ENCODE measurements at regions not wholly inside any gene's neighbourhood (a gene's known extent, or its start where the extent isn't known, plus 50 kb on each side); places are given as distances from the start of the nearest gene placed in this dataset.

DNA sequence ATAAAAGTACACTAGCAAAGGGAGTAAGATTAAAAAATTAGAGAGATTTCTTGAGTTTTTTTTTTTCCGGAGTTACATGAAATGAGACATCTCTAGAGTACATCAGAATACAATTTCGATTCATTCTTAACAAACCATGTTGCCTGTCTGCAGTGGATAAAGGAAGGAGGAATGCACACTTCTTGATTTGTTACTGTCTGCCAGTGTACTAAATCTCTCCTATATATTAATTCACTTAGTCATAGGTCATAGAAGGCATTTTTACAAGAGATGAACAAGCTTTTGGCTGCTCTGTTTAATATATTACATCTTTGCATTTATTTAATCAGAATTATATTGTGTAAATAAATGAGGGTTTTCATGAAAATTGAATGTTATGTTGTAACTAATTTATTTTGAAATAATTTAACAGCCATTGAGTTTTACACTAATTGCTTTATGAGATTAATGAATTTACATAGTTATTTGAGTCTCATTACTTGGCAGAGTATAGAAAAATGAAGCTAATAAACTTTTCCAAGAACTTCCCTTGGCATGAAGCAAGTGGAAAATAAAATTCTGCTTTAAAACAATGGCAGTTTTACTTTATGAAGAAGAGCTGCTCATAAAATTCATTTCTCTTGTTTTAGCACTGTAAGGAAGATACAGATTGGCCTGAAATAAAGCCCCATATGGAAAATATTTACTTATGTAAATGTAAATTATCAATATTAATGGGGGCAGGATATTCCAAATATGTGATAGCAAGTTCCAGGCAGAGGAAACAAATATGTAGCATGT is 1284.7 kb downstream of the BRINP3 start:
- 57 to 66% methylated on average over 2 of the region's 2 CpGs for WGBS, 2 donors
- H3K4me3 ChIP-seq, result no peak overlapping the region
- no peaks in the 10 kb centered on the region for H3K36me3 ChIP-seq (replicated peaks in 1 of 2; ENCODE audit: insufficient read depth in 1 of 2, low read depth in 2 of 2)
- TF ChIP-seq, protein P1, sequence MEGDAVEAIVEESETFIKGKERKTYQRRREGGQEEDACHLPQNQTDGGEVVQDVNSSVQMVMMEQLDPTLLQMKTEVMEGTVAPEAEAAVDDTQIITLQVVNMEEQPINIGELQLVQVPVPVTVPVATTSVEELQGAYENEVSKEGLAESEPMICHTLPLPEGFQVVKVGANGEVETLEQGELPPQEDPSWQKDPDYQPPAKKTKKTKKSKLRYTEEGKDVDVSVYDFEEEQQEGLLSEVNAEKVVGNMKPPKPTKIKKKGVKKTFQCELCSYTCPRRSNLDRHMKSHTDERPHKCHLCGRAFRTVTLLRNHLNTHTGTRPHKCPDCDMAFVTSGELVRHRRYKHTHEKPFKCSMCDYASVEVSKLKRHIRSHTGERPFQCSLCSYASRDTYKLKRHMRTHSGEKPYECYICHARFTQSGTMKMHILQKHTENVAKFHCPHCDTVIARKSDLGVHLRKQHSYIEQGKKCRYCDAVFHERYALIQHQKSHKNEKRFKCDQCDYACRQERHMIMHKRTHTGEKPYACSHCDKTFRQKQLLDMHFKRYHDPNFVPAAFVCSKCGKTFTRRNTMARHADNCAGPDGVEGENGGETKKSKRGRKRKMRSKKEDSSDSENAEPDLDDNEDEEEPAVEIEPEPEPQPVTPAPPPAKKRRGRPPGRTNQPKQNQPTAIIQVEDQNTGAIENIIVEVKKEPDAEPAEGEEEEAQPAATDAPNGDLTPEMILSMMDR (IDR thresholded peaks at IDR 0.05), result no peak
- TF ChIP-seq POLR2A (IDR thresholded peaks at IDR 0.05), result no peak
- no peaks in the 10 kb centered on the region for H3K27me3 ChIP-seq
- H3K27ac ChIP-seq, result no peak overlapping the region
- H3K4me1 ChIP-seq, result no peaks in the 10 kb centered on the region
- DNase-seq (no peak), ATAC-seq (no peak)
- no peaks in the 10 kb centered on the region for H3K9me3 ChIP-seq
- intact Hi-C loops (cut with DNase I), result no loop called here

DNA sequence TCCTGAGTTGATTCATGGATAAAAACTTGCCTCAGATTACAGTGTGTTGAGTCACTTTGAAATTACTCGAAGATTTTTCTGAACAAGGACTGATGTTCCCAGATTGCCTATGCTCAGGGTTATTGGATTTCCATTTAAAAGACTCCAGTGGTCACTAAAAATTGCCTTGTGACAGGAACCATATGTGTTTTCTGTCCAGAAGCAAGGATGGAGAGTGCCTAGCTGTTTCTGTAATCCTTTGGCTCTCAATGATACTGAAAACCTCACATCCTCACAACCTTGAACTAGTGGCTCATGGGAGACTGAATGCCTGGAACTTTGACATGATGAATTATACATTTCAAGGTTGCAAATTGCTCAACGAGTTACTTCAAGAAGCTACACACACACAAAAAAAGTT is 1271.8 kb downstream of the BRINP3 start:
- TF ChIP-seq, protein P1 (IDR thresholded peaks at IDR 0.05), result no peak
- no peak for TF ChIP-seq POLR2A (IDR thresholded peaks at IDR 0.05)
- Histone ChIP-seq H3K9me3 (no peaks in the 10 kb centered on the region), H3K4me3 (no peak overlapping the region), H3K4me1 (no peaks in the 10 kb centered on the region), H3K27ac (no peak overlapping the region), H3K36me3 (replicated peaks in 1 of 2; ENCODE audit: insufficient read depth in 1 of 2, low read depth in 2 of 2) (no peaks in the 10 kb centered on the region), H3K27me3 (no peaks in the 10 kb centered on the region)
- ATAC-seq (no peak), DNase-seq (no peak)
- intact Hi-C loops (cut with DNase I), result no loop called here
- WGBS, 2 donors, result 25 to 34% methylated on average over 2 of the region's 2 CpGs

DNA sequence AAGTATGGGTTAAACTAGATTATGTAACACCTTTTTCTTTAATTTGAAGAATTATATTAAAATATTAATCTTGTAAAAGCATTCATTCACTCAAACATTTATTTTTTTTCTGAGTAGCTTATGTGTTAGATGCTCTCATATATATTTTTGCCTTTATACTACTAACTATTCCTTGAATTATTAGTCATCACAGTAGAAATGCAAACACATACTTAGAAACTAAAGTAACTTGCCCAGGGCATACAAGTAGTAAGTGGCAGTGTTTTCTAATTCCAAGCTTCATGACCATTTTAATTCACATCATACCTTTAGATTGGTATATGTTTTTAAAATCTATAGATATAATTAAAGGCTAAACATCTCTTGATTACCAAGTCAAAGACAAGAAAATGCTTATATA is 1271.0 kb downstream of the BRINP3 start:
- no peaks in the 10 kb centered on the region for H3K9me3 ChIP-seq
- no peak for TF ChIP-seq POLR2A (IDR thresholded peaks at IDR 0.05)
- TF ChIP-seq, protein P1 (IDR thresholded peaks at IDR 0.05), result no peak
- intact Hi-C loops (cut with DNase I), result no loop called here
- no peak overlapping the region for H3K4me3 ChIP-seq
- no peak for ATAC-seq
- H3K4me1 ChIP-seq, result no peaks in the 10 kb centered on the region
- no peak for DNase-seq
- H3K36me3 ChIP-seq (replicated peaks in 1 of 2; ENCODE audit: insufficient read depth in 1 of 2, low read depth in 2 of 2), result no peaks in the 10 kb centered on the region
- no peak overlapping the region for H3K27ac ChIP-seq
- no peaks in the 10 kb centered on the region for H3K27me3 ChIP-seq

DNA sequence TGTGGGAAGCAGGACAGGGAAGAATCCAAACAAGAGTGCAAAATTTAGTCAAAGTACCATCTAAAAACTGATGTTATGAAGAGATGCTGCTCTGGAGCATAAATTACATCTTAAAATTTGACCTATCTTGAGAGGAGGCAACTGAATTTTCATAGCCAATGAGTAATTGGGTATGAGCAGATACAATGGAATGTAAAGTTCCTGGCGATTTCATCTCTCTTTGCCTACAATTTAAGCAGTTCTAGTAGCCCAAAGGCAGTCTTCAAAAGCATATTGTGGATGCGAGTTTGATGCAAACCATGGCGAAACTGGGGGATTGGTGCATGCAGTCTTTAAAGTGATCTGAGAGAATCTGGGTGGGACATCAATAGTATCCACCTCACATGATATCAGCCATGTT is 1265.9 kb downstream of the BRINP3 start:
- Histone ChIP-seq H3K9me3 (no peaks in the 10 kb centered on the region), H3K4me3 (no peak overlapping the region), H3K27me3 (no peaks in the 10 kb centered on the region), H3K4me1 (no peaks in the 10 kb centered on the region), H3K36me3 (replicated peaks in 1 of 2; ENCODE audit: insufficient read depth in 1 of 2, low read depth in 2 of 2) (no peaks in the 10 kb centered on the region), H3K27ac (no peak overlapping the region)
- TF ChIP-seq POLR2A (IDR thresholded peaks at IDR 0.05), result no peak
- TF ChIP-seq, protein P1 (IDR thresholded peaks at IDR 0.05), result no peak
- 67 to 70% methylated on average over 3 of the region's 3 CpGs for WGBS, 2 donors
- no peak for DNase-seq
- intact Hi-C loops (cut with DNase I), result no loop called here
- ATAC-seq, result no peak

DNA sequence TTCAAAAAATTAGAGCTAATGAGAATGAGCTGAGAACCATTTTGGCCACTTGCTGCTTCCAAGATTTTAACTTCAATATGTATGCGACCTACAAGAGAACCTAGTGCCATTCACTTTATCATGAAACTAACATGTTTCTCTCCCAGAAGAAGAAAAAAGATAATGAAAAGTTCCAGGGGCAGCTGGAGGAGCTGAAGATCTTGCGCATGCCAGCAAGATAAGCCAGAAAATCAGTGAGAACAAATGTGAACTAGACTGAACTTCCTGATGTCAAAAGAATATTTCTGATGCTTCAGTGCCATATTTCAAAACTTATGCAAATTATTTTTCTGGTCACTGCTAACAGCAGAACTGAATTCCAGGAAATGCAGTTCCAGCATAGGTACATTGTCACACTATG is 1265.1 kb downstream of the BRINP3 start:
- TF ChIP-seq, protein P1 (IDR thresholded peaks at IDR 0.05), result no peak
- no peak for TF ChIP-seq POLR2A (IDR thresholded peaks at IDR 0.05)
- no peak overlapping the region for H3K27ac ChIP-seq
- no peak for ATAC-seq
- intact Hi-C loops (cut with DNase I), result no loop called here
- no peaks in the 10 kb centered on the region for H3K36me3 ChIP-seq (replicated peaks in 1 of 2; ENCODE audit: insufficient read depth in 1 of 2, low read depth in 2 of 2)
- H3K27me3 ChIP-seq, result no peaks in the 10 kb centered on the region
- no peak overlapping the region for H3K4me3 ChIP-seq
- H3K4me1 ChIP-seq, result no peaks in the 10 kb centered on the region
- 57 to 74% methylated on average over 2 of the region's 2 CpGs for whole genome bisulfite sequencing, 2 donors
- no peak for DNase-seq
- H3K9me3 ChIP-seq, result no peaks in the 10 kb centered on the region

All from body of pancreas (tissue), 4 donors.